HCT116 (cell line): ENCODE measurements at regions not wholly inside any gene's neighbourhood (a gene's known extent, or its start where the extent isn't known, plus 50 kb on each side); places are given as distances from the start of the nearest gene placed in this dataset.

Experiments used
- ATAC-seq: fragments of 200-7000 bp; cut with Tn5 transposase; 2 replicates; pipeline ENCODE4 v1.9.1; 2020; ENCODE audit warnings: mild to moderate bottlenecking, moderate library complexity
- BruUV-seq: library from RNA; stranded (reverse); fragments of 400-500 nt; replicated peaks from 2 replicates; lab custom pipeline; 2021; lab: Mats Ljungman, UMichigan
- CTCF ChIA-PET: fragments of 300-600 bp; sonication (Branson Sonifier 250); formaldehyde crosslinking; loops from one replicate; lab custom pipeline; 2021; ENCODE audit warnings: antibody characterized with exemption; lab: Charles Lee
- POLR2A ChIA-PET: fragments of 300-600, 350-600 bp; sonication (Branson Sonifier 250); formaldehyde crosslinking; loops from one replicate; lab custom pipeline; 2021; ENCODE audit warnings: antibody characterized with exemption; lab: Charles Lee
- RAD21 ChIA-PET, 2 experiments: fragments of 300-600 bp; sonication (Branson Sonifier 250); formaldehyde crosslinking; loops; one replicate each; lab custom pipeline; 2023; ENCODE audit warnings: low total read pairs in 2 of 2; ENCODE audit not compliant: uncharacterized antibody in 2 of 2, unreplicated experiment in 2 of 2, low non-redundant PET in 1 of 2; lab: Charles Lee
- DNase-seq: peaks from one replicate; pipeline ENCODE4 v3.0.0-alpha.2; 2010; ENCODE audit warnings: low read depth, low spot score
- H2AFZ ChIP-seq: fragments of 200-600 bp; shearing (Covaris generic), sonication (generic); 2 replicates; pipeline ENCODE4 v1.6.1; 2017; ENCODE audit warnings: low read depth, mixed run types, mixed read lengths, antibody characterized with exemption, low read length; ENCODE audit not compliant: poor library complexity, severe bottlenecking
- H3K27ac ChIP-seq: 2 replicates; pipeline ENCODE4 v1.5.1; 2012; ENCODE audit warnings: low read depth, low read length
- H3K27me3 ChIP-seq: fragments of 200-600 bp; sonication (generic); 2 replicates; pipeline ENCODE4 v1.6.1; 2016; ENCODE audit warnings: mixed run types, low read length, mixed read lengths; ENCODE audit not compliant: insufficient read depth
- H3K36me3 ChIP-seq, 2 experiments: fragments of 200-500 bp in 1 of 2; fragments of 200-600 bp in 1 of 2; sonication (Bioruptor generic) in 1 of 2; sonication (generic) in 1 of 2; 2 replicates each; pipeline versions ENCODE4 v1.5.1 to v1.6.1; 2014 to 2016; ENCODE audit warnings: low read length in 2 of 2, inconsistent platforms in 1 of 2, mixed read lengths in 1 of 2, mixed run types in 1 of 2; ENCODE audit not compliant: insufficient read depth in 2 of 2, control insufficient read depth in 1 of 2
- H3K4me1 ChIP-seq, 2 experiments: fragments of 200-600 bp in 1 of 2; sonication (generic) in 1 of 2; 2 replicates each; pipeline versions ENCODE4 v1.5.1 to v1.6.1; 2012 to 2017; ENCODE audit warnings: low read length in 2 of 2, inconsistent platforms in 1 of 2, mild to moderate bottlenecking in 1 of 2, mixed read lengths in 1 of 2, mixed run types in 1 of 2, moderate library complexity in 1 of 2; ENCODE audit not compliant: insufficient read depth in 2 of 2, control insufficient read depth in 1 of 2
- H3K4me2 ChIP-seq: fragments of 200-600 bp; sonication (generic); 2 replicates; pipeline ENCODE4 v1.6.1; 2017; ENCODE audit warnings: mixed run types, low read length, mixed read lengths
- H3K4me3 ChIP-seq, 2 experiments: fragments of 200-600 bp in 1 of 2; sonication (generic) in 1 of 2; replicated peaks in 1 of 2; 2 replicates each; pipeline ENCODE4 v1.5.1; 2011 to 2016; ENCODE audit warnings: low read length in 2 of 2, control low read depth in 1 of 2, low read depth in 1 of 2, mild to moderate bottlenecking in 1 of 2, mixed read lengths in 1 of 2, mixed run types in 1 of 2
- H3K79me2 ChIP-seq: fragments of 200-600 bp; sonication (generic); 2 replicates; pipeline ENCODE4 v1.6.1; 2017; ENCODE audit warnings: mild to moderate bottlenecking, mixed run types, low read length, moderate library complexity, mixed read lengths; ENCODE audit not compliant: insufficient read depth
- H3K9ac ChIP-seq: fragments of 200-600 bp; sonication (generic); 2 replicates; pipeline ENCODE4 v1.6.1; 2016; ENCODE audit warnings: low read length, mixed read lengths
- H3K9me2 ChIP-seq: fragments of 200-600 bp; sonication (generic), shearing (Covaris generic); 2 replicates; pipeline ENCODE4 v1.6.1; 2017; ENCODE audit warnings: mixed run types, mild to moderate bottlenecking, moderate library complexity; ENCODE audit not compliant: insufficient read depth
- H3K9me3 ChIP-seq, 2 experiments: fragments of 200-500 bp in 1 of 2; fragments of 200-600 bp in 1 of 2; sonication (Bioruptor generic) in 1 of 2; sonication (generic) in 1 of 2; 2 replicates each; pipeline ENCODE4 v1.6.1; 2014 to 2017; ENCODE audit warnings: low read length in 2 of 2, mixed read lengths in 2 of 2, inconsistent platforms in 1 of 2, low read depth in 1 of 2, mild to moderate bottlenecking in 1 of 2, mixed run types in 1 of 2, moderate library complexity in 1 of 2; ENCODE audit not compliant: control insufficient read depth in 1 of 2, insufficient read depth in 1 of 2
- H4K20me1 ChIP-seq: fragments of 200-600 bp; sonication (generic), shearing (Covaris generic); 2 replicates; pipeline ENCODE4 v1.6.1; 2017; ENCODE audit warnings: mixed run types, mild to moderate bottlenecking, moderate library complexity; ENCODE audit not compliant: insufficient read depth
- ATF3 ChIP-seq: IDR thresholded peaks from 2 replicates; pipeline ENCODE4 v1.6.1; 2012
- ELF1 ChIP-seq: IDR thresholded peaks from 2 replicates; pipeline ENCODE4 v1.6.1; 2012; ENCODE audit warnings: low read depth, borderline replicate concordance
- JUND ChIP-seq: IDR thresholded peaks from 2 replicates; pipeline ENCODE4 v1.6.1; 2012
- RAD21 ChIP-seq: IDR thresholded peaks from 2 replicates; pipeline ENCODE4 v1.6.1; 2012; ENCODE audit warnings: low read depth, mild to moderate bottlenecking
- intact Hi-C: fragments of 100-400 bp; cut with micrococcal nuclease; formaldehyde crosslinking; loops from 2 replicates; pipeline ENCODE4 v1.10.0; 2022
- TF ChIP-seq, protein P1 (sequence below), 3 experiments: fragments of 200-600 bp in 1 of 3; sonication (generic) in 1 of 3; IDR thresholded peaks in 2 of 3; conservative IDR thresholded peaks in 1 of 3; 2 replicates each; pipeline ENCODE4 v1.5.1; 2012 to 2017; ENCODE audit warnings: low read depth in 2 of 3, low read length in 2 of 3, antibody characterized with exemption in 1 of 3, borderline replicate concordance in 1 of 3, control low read depth in 1 of 3, mild to moderate bottlenecking in 1 of 3, mixed read lengths in 1 of 3, mixed run types in 1 of 3, moderate library complexity in 1 of 3; ENCODE audit not compliant: insufficient read depth in 1 of 3

GRCh38 chr13:24008679-24009078 lies 111.4 kb upstream of the C1QTNF9B start:
- no peaks in the 10 kb centered on the region for H4K20me1 ChIP-seq
- H3K4me1 ChIP-seq = no peaks in the 10 kb centered on the region
- no peak overlapping the region for H2AFZ ChIP-seq
- H3K79me2 ChIP-seq = no peaks in the 10 kb centered on the region
- no peak overlapping the region for H3K4me3 ChIP-seq
- H3K27me3 ChIP-seq = no peaks in the 10 kb centered on the region
- ChIA-PET POLR2A (no interaction called here), RAD21 (no interaction called here), CTCF (interaction anchor here (1.3 kb wide), 1 partner anchor 48 kb away, joined by 5 read pairs; no protein-coding TSS in a partner anchor)
- no peaks in the 10 kb centered on the region for H3K9me3 ChIP-seq
- no peak overlapping the region for H3K9ac ChIP-seq
- H3K36me3 ChIP-seq = no peaks in the 10 kb centered on the region
- intact Hi-C loops = no loop called here
- H3K9me2 ChIP-seq = no peaks in the 10 kb centered on the region
- H3K27ac ChIP-seq = no peak overlapping the region
- ATAC-seq (no peak), DNase-seq (no peak)
- BruUV-seq = no TSS peak
- no peak overlapping the region for H3K4me2 ChIP-seq
- no peak for TF ChIP-seq JUND
- TF ChIP-seq ATF3 = no peak

- BruUV-seq = no TSS peak
- H4K20me1 ChIP-seq = no peaks in the 10 kb centered on the region
- CTCF ChIA-PET = no interaction called here
- H3K27me3 ChIP-seq = no peaks in the 10 kb centered on the region
- no peaks in the 10 kb centered on the region for H3K4me1 ChIP-seq
- H3K9me2 ChIP-seq = no peaks in the 10 kb centered on the region
- no peak overlapping the region for H3K27ac ChIP-seq
- H3K9ac ChIP-seq = no peak overlapping the region
- peak; percentile 68 for ATAC-seq
- DNase-seq = no peak
- H3K4me2 ChIP-seq = no peak overlapping the region
- H3K79me2 ChIP-seq = no peaks in the 10 kb centered on the region
- no peaks in the 10 kb centered on the region for H3K9me3 ChIP-seq
- TF ChIP-seq, protein P1, sequence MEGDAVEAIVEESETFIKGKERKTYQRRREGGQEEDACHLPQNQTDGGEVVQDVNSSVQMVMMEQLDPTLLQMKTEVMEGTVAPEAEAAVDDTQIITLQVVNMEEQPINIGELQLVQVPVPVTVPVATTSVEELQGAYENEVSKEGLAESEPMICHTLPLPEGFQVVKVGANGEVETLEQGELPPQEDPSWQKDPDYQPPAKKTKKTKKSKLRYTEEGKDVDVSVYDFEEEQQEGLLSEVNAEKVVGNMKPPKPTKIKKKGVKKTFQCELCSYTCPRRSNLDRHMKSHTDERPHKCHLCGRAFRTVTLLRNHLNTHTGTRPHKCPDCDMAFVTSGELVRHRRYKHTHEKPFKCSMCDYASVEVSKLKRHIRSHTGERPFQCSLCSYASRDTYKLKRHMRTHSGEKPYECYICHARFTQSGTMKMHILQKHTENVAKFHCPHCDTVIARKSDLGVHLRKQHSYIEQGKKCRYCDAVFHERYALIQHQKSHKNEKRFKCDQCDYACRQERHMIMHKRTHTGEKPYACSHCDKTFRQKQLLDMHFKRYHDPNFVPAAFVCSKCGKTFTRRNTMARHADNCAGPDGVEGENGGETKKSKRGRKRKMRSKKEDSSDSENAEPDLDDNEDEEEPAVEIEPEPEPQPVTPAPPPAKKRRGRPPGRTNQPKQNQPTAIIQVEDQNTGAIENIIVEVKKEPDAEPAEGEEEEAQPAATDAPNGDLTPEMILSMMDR (IDR thresholded peaks at IDR 0.05 in 2 of 3, conservative IDR thresholded peaks at IDR 0.05 in 1 of 3; ENCODE audit: borderline replicate concordance in 1 of 3, insufficient read depth in 1 of 3, low read depth in 2 of 3, low read length in 2 of 3) = 0 out of 6 replicates have a peak, but pooled peaks of 1 of the 3 experiments have one; percentile 7
- no peak for TF ChIP-seq JUND
- TF ChIP-seq RAD21 = no peak
- TF ChIP-seq ELF1 = no peak
- POLR2A ChIA-PET = no interaction called here
- intact Hi-C loops = no loop called here
- no peak overlapping the region for H3K4me3 ChIP-seq
- RAD21 ChIA-PET = no interaction called here
- H2AFZ ChIP-seq = no peak overlapping the region
- no peaks in the 10 kb centered on the region for H3K36me3 ChIP-seq
These were observed 114.0 kb upstream of the C1QTNF9B start for GRCh38 chr13:24011266-24011665.
